BE2C (cell line): ENCODE measurements at regions not wholly inside any gene's neighbourhood (a gene's known extent, or its start where the extent isn't known, plus 50 kb on each side); places are given as distances from the start of the nearest gene placed in this dataset.

ENCODE experiments used
- DNase-seq: peaks from one replicate; pipeline ENCODE4 v3.0.0-alpha.2; 2020
- H3K27me3 ChIP-seq: fragments of 250-450 bp; sonication (Bioruptor Pico); 2 replicates; pipeline ENCODE4 v1.5.1; 2020; ENCODE audit warnings: mild to moderate bottlenecking
- H3K36me3 ChIP-seq: fragments of 250-450 bp; sonication (Bioruptor Pico); 2 replicates; pipeline ENCODE4 v1.5.1; 2020; ENCODE audit warnings: mild to moderate bottlenecking
- H3K4me1 ChIP-seq: fragments of 250-450 bp; sonication (Bioruptor Pico); 2 replicates; pipeline ENCODE4 v1.5.1; 2020
- H3K4me3 ChIP-seq: 2 replicates; pipeline ENCODE4 v1.5.1; 2011; ENCODE audit warnings: low read depth, low read length
- H3K9me3 ChIP-seq: fragments of 250-450 bp; sonication (Bioruptor Pico); 2 replicates; pipeline ENCODE4 v1.5.1; 2020
- CTCF ChIP-seq: IDR thresholded peaks from 2 replicates; pipeline ENCODE4 v1.5.1; 2012; ENCODE audit warnings: mild to moderate bottlenecking, low read depth, low read length

DNA sequence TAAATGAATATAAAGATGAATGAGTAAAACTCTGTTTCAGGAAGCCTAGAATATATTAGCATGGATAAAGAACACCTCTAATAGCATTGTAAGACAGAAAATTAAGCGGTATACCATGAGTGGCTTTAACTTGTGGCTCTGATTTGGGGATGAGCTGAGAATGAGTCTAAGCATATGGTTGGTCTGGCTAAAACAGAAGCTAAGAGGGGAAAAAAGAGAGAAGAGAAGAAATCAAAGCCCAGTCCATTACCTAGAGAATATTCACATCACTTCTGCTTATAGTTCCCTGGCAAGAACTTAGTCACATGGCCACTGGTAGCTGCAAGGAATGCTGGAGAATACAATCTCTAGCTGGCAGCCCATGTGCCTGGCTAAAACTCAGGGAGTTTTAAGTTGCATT lies 414.5 kb downstream of the PRDM5 start:
- no peak for TF ChIP-seq CTCF
- H3K4me1 ChIP-seq = no peaks in the 10 kb centered on the region
- no peak for DNase-seq

DNA sequence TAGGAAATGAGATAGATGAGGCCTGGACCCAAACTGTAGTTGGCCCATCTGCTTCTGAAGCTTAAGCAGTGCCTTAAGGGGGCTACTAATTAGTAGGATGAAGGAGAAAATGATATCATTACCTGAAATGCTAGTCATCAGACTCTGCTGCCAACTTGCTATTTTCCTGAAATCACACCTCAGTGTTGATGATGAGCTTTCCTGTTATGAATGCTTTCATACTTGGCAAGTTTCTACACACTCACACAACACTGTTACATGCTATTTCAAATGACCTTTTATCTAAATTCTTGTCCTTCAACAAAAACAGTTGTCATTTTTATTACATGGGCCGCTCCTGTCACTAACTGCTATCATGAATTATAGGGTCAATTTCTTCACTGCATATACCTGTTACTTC lies 416.0 kb downstream of the PRDM5 start:
- Histone ChIP-seq H3K4me3 (no peak overlapping the region), H3K27me3 (no peaks in the 10 kb centered on the region), H3K36me3 (no peaks in the 10 kb centered on the region), H3K9me3 (no peaks in the 10 kb centered on the region), H3K4me1 (no peaks in the 10 kb centered on the region)
- TF ChIP-seq CTCF = no peak
- DNase-seq = no peak

More for the DNA sequence above, 414.5 kb downstream of the PRDM5 start:
- Histone ChIP-seq H3K9me3 (no peaks in the 10 kb centered on the region), H3K27me3 (no peaks in the 10 kb centered on the region), H3K4me3 (no peak overlapping the region), H3K36me3 (no peaks in the 10 kb centered on the region)

- TF ChIP-seq CTCF = no peak
- H3K4me3 ChIP-seq = no peak overlapping the region
- H3K27me3 ChIP-seq = no peaks in the 10 kb centered on the region
- H3K36me3 ChIP-seq = no peaks in the 10 kb centered on the region
- DNase-seq = no peak
- H3K9me3 ChIP-seq = no peaks in the 10 kb centered on the region
- no peaks in the 10 kb centered on the region for H3K4me1 ChIP-seq
Measured at GRCh38 chr4:120498678-120499077, 423.8 kb downstream of the PRDM5 start.

GRCh38 chr4:120491481-120491880 lies 424.8 kb upstream of the MAD2L1 start:
- no peaks in the 10 kb centered on the region; the same call in 1 of the 2 replicates for H3K9me3 ChIP-seq
- H3K36me3 ChIP-seq = no peaks in the 10 kb centered on the region
- no peaks in the 10 kb centered on the region for H3K27me3 ChIP-seq
- TF ChIP-seq CTCF = no peak
- DNase-seq = no peak
- no peaks in the 10 kb centered on the region for H3K4me1 ChIP-seq
- H3K4me3 ChIP-seq = no peak overlapping the region

DNA sequence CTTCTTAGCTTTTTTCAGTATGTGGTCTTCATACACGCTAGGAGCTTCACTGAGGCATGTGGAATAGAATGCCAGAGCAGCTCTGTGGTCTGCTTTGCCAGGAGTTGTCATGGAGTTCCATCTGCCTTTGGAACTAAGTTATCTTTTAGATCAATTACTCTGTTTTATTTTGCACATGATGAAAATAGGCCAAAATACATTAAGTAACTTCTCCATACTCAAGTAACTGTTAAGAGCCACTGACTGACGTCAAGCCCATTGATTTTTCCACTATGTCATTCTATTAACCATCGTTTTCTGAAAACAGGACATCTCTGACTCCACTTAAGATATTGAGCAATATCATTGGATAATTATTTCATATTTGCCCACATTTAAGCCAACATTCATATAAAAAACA lies 415.1 kb upstream of the MAD2L1 start:
- Histone ChIP-seq H3K4me3 (no peak overlapping the region), H3K9me3 (no peaks in the 10 kb centered on the region), H3K27me3 (no peaks in the 10 kb centered on the region), H3K4me1 (no peaks in the 10 kb centered on the region; the same call in 1 of the 2 replicates), H3K36me3 (no peaks in the 10 kb centered on the region)
- no peak for DNase-seq
- no peak for TF ChIP-seq CTCF

DNA sequence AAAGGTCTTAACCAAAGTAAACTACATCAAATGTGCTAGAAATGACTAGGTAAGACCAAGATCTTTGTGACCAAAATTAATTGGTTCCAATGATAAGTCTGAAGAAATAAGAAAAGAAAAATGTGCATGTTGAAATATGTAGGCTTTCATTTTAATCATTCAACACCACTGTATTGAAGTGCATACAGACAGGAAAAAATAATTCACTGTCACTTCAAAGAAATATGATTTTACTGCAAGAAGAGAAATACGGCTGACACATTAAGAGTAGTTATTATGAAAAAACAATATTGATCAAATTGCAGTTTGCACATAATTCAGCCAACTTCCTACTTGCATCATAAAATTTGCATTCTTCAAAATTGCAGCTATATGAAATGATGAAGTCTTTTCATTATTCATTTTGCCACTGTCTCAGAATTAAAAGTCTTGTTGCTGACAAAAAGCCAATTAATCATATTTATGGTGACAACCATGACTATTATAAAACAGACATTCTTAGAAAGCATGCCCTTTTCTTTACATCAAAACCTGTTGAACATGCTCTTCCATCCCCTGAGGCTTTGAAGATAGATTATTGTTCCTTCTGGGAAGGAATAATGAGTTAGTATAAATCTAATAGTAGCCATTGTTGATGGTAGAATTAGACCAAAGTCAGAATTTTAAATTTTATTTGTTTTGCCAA lies 405.9 kb upstream of the MAD2L1 start:
- Histone ChIP-seq H3K36me3 (no peaks in the 10 kb centered on the region), H3K4me3 (no peak overlapping the region), H3K27me3 (no peaks in the 10 kb centered on the region), H3K9me3 (no peaks in the 10 kb centered on the region), H3K4me1 (no peaks in the 10 kb centered on the region)
- DNase-seq = no peak
- TF ChIP-seq CTCF = no peak
